ENCODE measurements at regions not wholly inside any gene's neighbourhood (a gene's known extent, or its start where the extent isn't known, plus 50 kb on each side); places are given as distances from the start of the nearest gene placed in this dataset.

- H3K27me3 Mint-ChIP-seq: peaks cover 38% of the 10 kb centered on the region
These were observed 96.2 kb upstream of the AKT3 start for GRCh38 chr1:243946253-243946652.

GRCh38 chr1:243945727-243946126 lies 95.7 kb upstream of the AKT3 start:
- TF ChIP-seq CTCF (IDR thresholded peaks at IDR 0.05; ENCODE audit: unreplicated experiment): no peak
- H3K27ac Mint-ChIP-seq: no peak overlapping the region
- H3K9me3 Mint-ChIP-seq (ENCODE audit: low read depth): no peaks in the 10 kb centered on the region
- peaks cover 41% of the 10 kb centered on the region for H3K27me3 Mint-ChIP-seq
- no peak for DNase-seq (ENCODE audit: low spot score, unreplicated experiment)
- no peaks in the 10 kb centered on the region for H3K36me3 Mint-ChIP-seq (ENCODE audit: insufficient read depth)
- peaks cover 2% of the 10 kb centered on the region for H3K4me1 Mint-ChIP-seq (ENCODE audit: low read depth)
- no peak overlapping the region for H3K4me3 Mint-ChIP-seq (ENCODE audit: low read depth)

More at GRCh38 chr1:243946253-243946652, 96.2 kb upstream of the AKT3 start:
- Mint-ChIP-seq H3K4me3 (ENCODE audit: low read depth) (no peak overlapping the region), H3K4me1 (ENCODE audit: low read depth) (peaks cover 2% of the 10 kb centered on the region), H3K9me3 (ENCODE audit: low read depth) (no peaks in the 10 kb centered on the region), H3K27ac (no peak overlapping the region), H3K36me3 (ENCODE audit: insufficient read depth) (no peaks in the 10 kb centered on the region)
- DNase-seq (ENCODE audit: low spot score, unreplicated experiment): no peak
- TF ChIP-seq CTCF (IDR thresholded peaks at IDR 0.05; ENCODE audit: unreplicated experiment): no peak

GRCh38 chr1:243944429-243945160 lies 94.6 kb upstream of the AKT3 start:
- no peaks in the 10 kb centered on the region for H3K9me3 Mint-ChIP-seq (ENCODE audit: low read depth)
- H3K4me3 Mint-ChIP-seq (ENCODE audit: low read depth): no peak overlapping the region
- H3K27me3 Mint-ChIP-seq: peaks cover 45% of the 10 kb centered on the region
- no peaks in the 10 kb centered on the region for H3K36me3 Mint-ChIP-seq (ENCODE audit: insufficient read depth)
- peaks cover 2% of the 10 kb centered on the region for H3K4me1 Mint-ChIP-seq (ENCODE audit: low read depth)
- DNase-seq (ENCODE audit: low spot score, unreplicated experiment): peak; percentile 26
- TF ChIP-seq CTCF (IDR thresholded peaks at IDR 0.05; ENCODE audit: unreplicated experiment): no peak
- no peak overlapping the region for H3K27ac Mint-ChIP-seq

GRCh38 chr1:243943671-243944428 lies 93.8 kb upstream of the AKT3 start:
- no peak for TF ChIP-seq CTCF (IDR thresholded peaks at IDR 0.05; ENCODE audit: unreplicated experiment)
- no peaks in the 10 kb centered on the region for H3K36me3 Mint-ChIP-seq (ENCODE audit: insufficient read depth)
- H3K27me3 Mint-ChIP-seq: peaks cover 49% of the 10 kb centered on the region
- H3K4me1 Mint-ChIP-seq (ENCODE audit: low read depth): peaks cover 2% of the 10 kb centered on the region
- no peak overlapping the region for H3K27ac Mint-ChIP-seq
- no peak for DNase-seq (ENCODE audit: low spot score, unreplicated experiment)
- no peak overlapping the region for H3K4me3 Mint-ChIP-seq (ENCODE audit: low read depth)
- no peaks in the 10 kb centered on the region for H3K9me3 Mint-ChIP-seq (ENCODE audit: low read depth)

GRCh38 chr1:243942196-243943150 lies 92.4 kb upstream of the AKT3 start:
- no peaks in the 10 kb centered on the region for H3K36me3 Mint-ChIP-seq (ENCODE audit: insufficient read depth)
- H3K4me1 Mint-ChIP-seq (ENCODE audit: low read depth): peaks cover 2% of the 10 kb centered on the region
- TF ChIP-seq CTCF (IDR thresholded peaks at IDR 0.05; ENCODE audit: unreplicated experiment): no peak
- no peaks in the 10 kb centered on the region for H3K9me3 Mint-ChIP-seq (ENCODE audit: low read depth)
- DNase-seq (ENCODE audit: low spot score, unreplicated experiment): no peak
- H3K27me3 Mint-ChIP-seq: peaks cover 48% of the 10 kb centered on the region
- no peak overlapping the region for H3K27ac Mint-ChIP-seq
- H3K4me3 Mint-ChIP-seq (ENCODE audit: low read depth): no peak overlapping the region
